Osteoblast (primary cell): ENCODE measurements at regions not wholly inside any gene's neighbourhood (a gene's known extent, or its start where the extent isn't known, plus 50 kb on each side); places are given as distances from the start of the nearest gene placed in this dataset.

Experiments used
- DNase-seq: peaks from one replicate; pipeline ENCODE4 v3.0.0; 2011; ENCODE audit warnings: low spot score, mixed read lengths; ENCODE audit not compliant: insufficient read length; ENCODE audit errors: missing footprints
- H2AFZ ChIP-seq: 2 replicates; pipeline ENCODE4 v1.6.0; 2011; ENCODE audit warnings: mild to moderate bottlenecking, low read length
- H3K27ac ChIP-seq: 2 replicates; pipeline ENCODE4 v1.5.1; 2011; ENCODE audit warnings: mild to moderate bottlenecking, low read depth, low read length, moderate library complexity
- H3K27me3 ChIP-seq: 2 replicates; pipeline ENCODE4 v1.6.0; 2012; ENCODE audit warnings: mild to moderate bottlenecking, control low read depth, inconsistent platforms, low read length, moderate library complexity; ENCODE audit not compliant: insufficient read depth
- H3K36me3 ChIP-seq: 2 replicates; pipeline ENCODE4 v1.5.1; 2011; ENCODE audit warnings: mild to moderate bottlenecking, low read length, control low read depth, moderate library complexity; ENCODE audit not compliant: insufficient read depth
- H3K4me1 ChIP-seq: 2 replicates; pipeline ENCODE4 v1.5.1; 2011; ENCODE audit warnings: mild to moderate bottlenecking, low read length, control low read depth, moderate library complexity; ENCODE audit not compliant: insufficient read depth
- H3K4me2 ChIP-seq: 2 replicates; pipeline ENCODE4 v1.6.0; 2011; ENCODE audit warnings: mild to moderate bottlenecking, low read length; ENCODE audit not compliant: insufficient read depth
- H3K4me3 ChIP-seq: fragments of 200-600 bp; sonication (generic); 3 replicates; pipeline ENCODE4 v1.5.1; 2012; ENCODE audit warnings: mild to moderate bottlenecking, low read length, inconsistent platforms; ENCODE audit not compliant: insufficient read depth
- H3K79me2 ChIP-seq: 2 replicates; pipeline ENCODE4 v1.6.0; 2012; ENCODE audit warnings: mild to moderate bottlenecking, low read length, control low read depth, inconsistent platforms; ENCODE audit not compliant: insufficient read depth
- H3K9me3 ChIP-seq: 2 replicates; pipeline ENCODE4 v1.5.1; 2011; ENCODE audit warnings: low read depth, low read length, control low read depth
- H4K20me1 ChIP-seq: 2 replicates; pipeline ENCODE4 v1.6.0; 2012; ENCODE audit warnings: mild to moderate bottlenecking, low read length, control low read depth; ENCODE audit not compliant: insufficient read depth
- CTCF ChIP-seq: IDR thresholded peaks from 2 replicates; pipeline ENCODE4 v1.5.1; 2011; ENCODE audit warnings: mild to moderate bottlenecking, low read depth, low read length, moderate library complexity; ENCODE audit errors: extremely low read depth

GRCh38 chr15:81481346-81481745 lies 107.3 kb upstream of the TMC3 start:
- no peak for DNase-seq
- H3K9me3 ChIP-seq = no peaks in the 10 kb centered on the region
- no peaks in the 10 kb centered on the region for H3K27me3 ChIP-seq
- H4K20me1 ChIP-seq = no peaks in the 10 kb centered on the region
- no peaks in the 10 kb centered on the region for H3K79me2 ChIP-seq
- no peak overlapping the region for H2AFZ ChIP-seq
- H3K4me3 ChIP-seq = no peak overlapping the region
- TF ChIP-seq CTCF = no peak
- H3K4me1 ChIP-seq = no peaks in the 10 kb centered on the region
- H3K4me2 ChIP-seq = no peak overlapping the region
- no peak overlapping the region for H3K27ac ChIP-seq
- no peaks in the 10 kb centered on the region for H3K36me3 ChIP-seq

GRCh38 chr15:81480645-81481053 lies 106.6 kb upstream of the TMC3 start:
- Histone ChIP-seq H3K4me2 (no peak overlapping the region), H4K20me1 (no peaks in the 10 kb centered on the region), H3K27me3 (no peaks in the 10 kb centered on the region), H3K36me3 (no peaks in the 10 kb centered on the region), H3K27ac (no peak overlapping the region), H3K9me3 (no peaks in the 10 kb centered on the region), H2AFZ (no peak overlapping the region), H3K4me1 (no peaks in the 10 kb centered on the region), H3K4me3 (no peak overlapping the region), H3K79me2 (no peaks in the 10 kb centered on the region)
- peak; percentile 75 for TF ChIP-seq CTCF
- DNase-seq = peak; percentile 81

- Histone ChIP-seq H3K4me1 (no peaks in the 10 kb centered on the region), H4K20me1 (no peaks in the 10 kb centered on the region), H3K79me2 (no peaks in the 10 kb centered on the region), H3K36me3 (no peaks in the 10 kb centered on the region), H3K9me3 (no peaks in the 10 kb centered on the region), H2AFZ (no peak overlapping the region), H3K4me2 (no peak overlapping the region), H3K27ac (no peak overlapping the region), H3K27me3 (peaks cover 2% of the 10 kb centered on the region), H3K4me3 (no peak overlapping the region)
- DNase-seq = no peak
- no peak for TF ChIP-seq CTCF
Measured at GRCh38 chr15:81478354-81478753, 104.3 kb upstream of the TMC3 start.

GRCh38 chr15:81475926-81476325 lies 101.9 kb upstream of the TMC3 start:
- Histone ChIP-seq H4K20me1 (no peaks in the 10 kb centered on the region), H3K27ac (no peak overlapping the region), H2AFZ (no peak overlapping the region), H3K27me3 (peaks cover 5% of the 10 kb centered on the region), H3K9me3 (no peaks in the 10 kb centered on the region), H3K36me3 (no peaks in the 10 kb centered on the region), H3K4me3 (no peak overlapping the region), H3K4me2 (no peak overlapping the region), H3K4me1 (no peaks in the 10 kb centered on the region), H3K79me2 (no peaks in the 10 kb centered on the region)
- no peak for TF ChIP-seq CTCF
- DNase-seq = no peak
